A673 (cell line): ENCODE measurements at regions not wholly inside any gene's neighbourhood (a gene's known extent, or its start where the extent isn't known, plus 50 kb on each side); places are given as distances from the start of the nearest gene placed in this dataset.

Source experiments
- CTCF ChIP-seq: fragments of 300-800, 200-600 bp; sonication (generic); conservative IDR thresholded peaks from 2 replicates; pipeline ENCODE4 v1.5.1; 2017; ENCODE audit warnings: low read depth, mild to moderate bottlenecking, antibody characterized with exemption, low read length, moderate library complexity, mixed read lengths
- EZH2 ChIP-seq: fragments of 200-600 bp; sonication (generic); IDR thresholded peaks from 2 replicates; pipeline ENCODE4 v1.6.1; 2017; ENCODE audit warnings: borderline replicate concordance, low read depth, mild to moderate bottlenecking, mixed read lengths, antibody characterized with exemption, low read length; ENCODE audit not compliant: poor library complexity, severe bottlenecking

- TF ChIP-seq CTCF (no peak), EZH2 (no peak)
These were observed 101.2 kb downstream of the SMIM20 start for GRCh38 chr4:26015133-26015651.
